OCI-LY3 (cell line): ENCODE measurements at regions not wholly inside any gene's neighbourhood (a gene's known extent, or its start where the extent isn't known, plus 50 kb on each side); places are given as distances from the start of the nearest gene placed in this dataset.

Experiments
- H2AFZ ChIP-seq: fragments of 200-600, 300-600 bp; shearing (Covaris generic); 2 replicates; pipeline ENCODE4 v1.6.0; 2014; ENCODE audit warnings: antibody characterized with exemption, low read depth, low read length
- H3K27ac ChIP-seq: fragments of 200-600, 300-600 bp; sonication (generic); 2 replicates; pipeline ENCODE4 v1.5.1; 2014; ENCODE audit warnings: mild to moderate bottlenecking, low read length, moderate library complexity, mixed read lengths
- H3K27me3 ChIP-seq: fragments of 200-600, 300-600 bp; sonication (generic); 2 replicates; pipeline ENCODE4 v1.6.1; 2014; ENCODE audit warnings: low read depth, low read length, mixed read lengths
- H3K36me3 ChIP-seq: fragments of 200-600, 300-600 bp; sonication (generic); replicated peaks from 2 replicates; pipeline ENCODE3; 2014; ENCODE audit warnings: low read depth, low read length, mixed read lengths
- H3K4me1 ChIP-seq: fragments of 300-600, 200-600 bp; sonication (generic); 2 replicates; pipeline ENCODE4 v1.6.1; 2014; ENCODE audit warnings: low read length, mixed read lengths
- H3K4me2 ChIP-seq: fragments of 200-600, 300-600 bp; sonication (generic); 2 replicates; pipeline ENCODE4 v1.6.1; 2014; ENCODE audit warnings: low read length, mixed read lengths
- H3K4me3 ChIP-seq: fragments of 300-600, 200-600 bp; sonication (generic); 2 replicates; pipeline ENCODE4 v1.5.1; 2014; ENCODE audit warnings: antibody characterized with exemption, mild to moderate bottlenecking, low read length, moderate library complexity
- H3K79me2 ChIP-seq: fragments of 300-600, 200-600 bp; shearing (Covaris generic); 2 replicates; pipeline ENCODE4 v1.6.1; 2014; ENCODE audit warnings: mild to moderate bottlenecking, low read length, mixed read lengths
- H3K9ac ChIP-seq: fragments of 300-600, 200-600 bp; shearing (Covaris generic); 2 replicates; pipeline ENCODE4 v1.6.0; 2014; ENCODE audit warnings: mild to moderate bottlenecking, low read length, moderate library complexity
- H3K9me3 ChIP-seq: fragments of 200-600, 300-600 bp; shearing (Covaris generic); 2 replicates; pipeline ENCODE4 v1.6.1; 2014; ENCODE audit warnings: low read length, mixed read lengths; ENCODE audit not compliant: insufficient read depth
- H4K20me1 ChIP-seq: fragments of 200-600, 300-600 bp; sonication (generic); 2 replicates; pipeline ENCODE4 v1.6.1; 2016; ENCODE audit warnings: low read length, mixed read lengths; ENCODE audit not compliant: insufficient read depth
- CTCF ChIP-seq: fragments of 200-600, 300-600 bp; sonication (generic); IDR thresholded peaks from 2 replicates; pipeline ENCODE4 v1.5.1; 2014; ENCODE audit warnings: antibody characterized with exemption, low read length, low read depth
- EZH2phosphoT487 ChIP-seq: fragments of 200-600 bp; shearing (Covaris generic); IDR thresholded peaks from 2 replicates; pipeline ENCODE4 v1.6.1; 2018; ENCODE audit warnings: antibody characterized with exemption, mixed run types, low read depth

- no peak overlapping the region for H3K9ac ChIP-seq
- no peaks in the 10 kb centered on the region for H3K9me3 ChIP-seq
- H4K20me1 ChIP-seq: no peaks in the 10 kb centered on the region
- H3K27me3 ChIP-seq: no peaks in the 10 kb centered on the region
- no peaks in the 10 kb centered on the region for H3K4me1 ChIP-seq
- H3K4me2 ChIP-seq: no peak overlapping the region
- no peaks in the 10 kb centered on the region for H3K79me2 ChIP-seq
- no peak overlapping the region for H3K27ac ChIP-seq
- H3K4me3 ChIP-seq: no peak overlapping the region
- H3K36me3 ChIP-seq: no peaks in the 10 kb centered on the region
- H2AFZ ChIP-seq: no peak overlapping the region
- TF ChIP-seq CTCF (no peak), EZH2phosphoT487 (no peak)
Observed at GRCh38 chr6:98215531-98215930, 618.8 kb upstream of the POU3F2 start.

- Histone ChIP-seq H3K36me3 (no peaks in the 10 kb centered on the region), H3K27ac (no peak overlapping the region), H3K9me3 (no peaks in the 10 kb centered on the region), H3K27me3 (no peaks in the 10 kb centered on the region), H3K4me1 (no peaks in the 10 kb centered on the region), H3K9ac (no peak overlapping the region), H3K4me3 (no peak overlapping the region), H4K20me1 (no peaks in the 10 kb centered on the region), H3K4me2 (no peak overlapping the region), H2AFZ (no peak overlapping the region), H3K79me2 (no peaks in the 10 kb centered on the region)
- TF ChIP-seq EZH2phosphoT487 (no peak), CTCF (no peak)
Observed at GRCh38 chr6:98230250-98230649, 604.1 kb upstream of the POU3F2 start.

- TF ChIP-seq CTCF (no peak), EZH2phosphoT487 (no peak)
Observed at GRCh38 chr6:98239057-98239456, 595.3 kb upstream of the POU3F2 start.

DNA sequence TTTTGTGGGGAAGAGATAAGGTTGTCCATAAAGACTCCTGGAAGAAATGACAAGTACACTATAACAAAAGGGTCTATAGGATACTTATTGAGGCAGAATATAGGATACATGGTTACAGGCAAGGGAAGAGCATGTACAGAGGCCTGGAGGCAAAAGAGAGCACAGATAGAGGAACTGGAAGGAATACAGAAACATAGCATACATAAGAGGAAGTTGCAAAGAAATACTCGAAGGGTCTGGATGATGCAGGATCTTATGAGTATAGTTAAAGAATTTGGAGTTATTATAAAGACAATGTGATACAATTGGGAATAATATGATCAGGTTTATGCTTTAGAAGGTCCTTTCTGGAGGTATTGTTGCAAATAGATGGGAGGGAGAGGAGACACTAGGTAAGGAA is 592.7 kb upstream of the POU3F2 start:
- Histone ChIP-seq H3K27ac (no peak overlapping the region), H3K4me3 (no peak overlapping the region), H3K27me3 (no peaks in the 10 kb centered on the region), H3K9me3 (no peaks in the 10 kb centered on the region), H3K4me2 (no peak overlapping the region), H3K36me3 (no peaks in the 10 kb centered on the region), H3K4me1 (peaks cover 4% of the 10 kb centered on the region), H3K79me2 (no peaks in the 10 kb centered on the region), H4K20me1 (no peaks in the 10 kb centered on the region), H3K9ac (no peak overlapping the region), H2AFZ (no peak overlapping the region)
- TF ChIP-seq CTCF: no peak
- no peak for TF ChIP-seq EZH2phosphoT487

More at GRCh38 chr6:98239057-98239456, 595.3 kb upstream of the POU3F2 start:
- Histone ChIP-seq H3K79me2 (no peaks in the 10 kb centered on the region), H4K20me1 (no peaks in the 10 kb centered on the region), H2AFZ (no peak overlapping the region), H3K27me3 (no peaks in the 10 kb centered on the region), H3K27ac (no peak overlapping the region), H3K36me3 (no peaks in the 10 kb centered on the region), H3K4me3 (no peak overlapping the region), H3K4me1 (peaks cover 4% of the 10 kb centered on the region), H3K9ac (no peak overlapping the region), H3K9me3 (no peaks in the 10 kb centered on the region), H3K4me2 (no peak overlapping the region)
